SKM-1 (cell line): ENCODE measurements at regions not wholly inside any gene's neighbourhood (a gene's known extent, or its start where the extent isn't known, plus 50 kb on each side); places are given as distances from the start of the nearest gene placed in this dataset.

Experiments used
- DNase-seq: peaks from one replicate; lab custom pipeline; 2025; ENCODE audit not compliant: unreplicated experiment; lab: John Stamatoyannopoulos, UW

GRCh38 chr9:16304301-16304700 lies 566.2 kb downstream of the BNC2 start:
- DNase-seq = no peak

GRCh38 chr9:16306586-16306985 lies 563.9 kb downstream of the BNC2 start:
- DNase-seq = no peak

GRCh38 chr9:16307626-16308195 lies 562.8 kb downstream of the BNC2 start:
- no peak for DNase-seq

- no peak for DNase-seq
Measured at GRCh38 chr9:16308645-16309044, 561.8 kb downstream of the BNC2 start.

GRCh38 chr9:16309082-16309468 lies 561.4 kb downstream of the BNC2 start:
- no peak for DNase-seq

- DNase-seq = no peak
Measured at GRCh38 chr9:16309469-16310271, 560.8 kb downstream of the BNC2 start.

GRCh38 chr9:16310278-16311110 lies 560.0 kb downstream of the BNC2 start:
- DNase-seq = no peak

- DNase-seq = no peak
Measured at GRCh38 chr9:16312116-16312515, 558.4 kb downstream of the BNC2 start.

GRCh38 chr9:16312962-16313546 lies 557.4 kb downstream of the BNC2 start:
- DNase-seq = no peak

GRCh38 chr9:16314476-16314875 lies 556.0 kb downstream of the BNC2 start:
- DNase-seq = no peak

- DNase-seq = no peak
Measured at GRCh38 chr9:16315720-16316119, 554.8 kb downstream of the BNC2 start.

GRCh38 chr9:16316456-16316855 lies 554.0 kb downstream of the BNC2 start:
- DNase-seq = no peak

GRCh38 chr9:16316911-16317817 lies 553.3 kb downstream of the BNC2 start:
- DNase-seq = no peak

GRCh38 chr9:16318516-16319060 lies 551.9 kb downstream of the BNC2 start:
- no peak for DNase-seq

- no peak for DNase-seq
Measured at GRCh38 chr9:16319646-16320045, 550.8 kb downstream of the BNC2 start.

GRCh38 chr9:16320338-16320902 lies 550.0 kb downstream of the BNC2 start:
- DNase-seq = no peak

GRCh38 chr9:16321461-16322119 lies 548.9 kb downstream of the BNC2 start:
- DNase-seq = no peak

GRCh38 chr9:16322849-16323248 lies 547.6 kb downstream of the BNC2 start:
- DNase-seq = no peak

- no peak for DNase-seq
Measured at GRCh38 chr9:16325966-16326365, 544.5 kb downstream of the BNC2 start.
